Astrocyte of the cerebellum (primary cell): ENCODE measurements at regions not wholly inside any gene's neighbourhood (a gene's known extent, or its start where the extent isn't known, plus 50 kb on each side); places are given as distances from the start of the nearest gene placed in this dataset.
"Not testable (repeated sequence)": the region's sequence is repeated elsewhere in the genome, so short reads cannot be mapped to it uniquely, and the experiment has no call there.

ENCODE experiments used
- DNase-seq: peaks from one replicate; pipeline ENCODE4 v3.0.0-alpha.2; 2011; ENCODE audit warnings: low read depth
- H3K4me3 ChIP-seq: 2 replicates; pipeline ENCODE4 v1.5.1; 2011; ENCODE audit warnings: mild to moderate bottlenecking, low read depth, low read length, moderate library complexity
- in situ Hi-C: cut with HindIII; loops from 2 replicates; pipeline ENCODE4 v1.10.0; 2017; ENCODE audit warnings: low sequenced_read_pairs
- TF ChIP-seq, protein P1 (sequence below): IDR thresholded peaks from 2 replicates; pipeline ENCODE4 v1.5.1; 2012; ENCODE audit warnings: low read length, low read depth, moderate library complexity, mild to moderate bottlenecking; ENCODE audit errors: missing control alignments

DNA sequence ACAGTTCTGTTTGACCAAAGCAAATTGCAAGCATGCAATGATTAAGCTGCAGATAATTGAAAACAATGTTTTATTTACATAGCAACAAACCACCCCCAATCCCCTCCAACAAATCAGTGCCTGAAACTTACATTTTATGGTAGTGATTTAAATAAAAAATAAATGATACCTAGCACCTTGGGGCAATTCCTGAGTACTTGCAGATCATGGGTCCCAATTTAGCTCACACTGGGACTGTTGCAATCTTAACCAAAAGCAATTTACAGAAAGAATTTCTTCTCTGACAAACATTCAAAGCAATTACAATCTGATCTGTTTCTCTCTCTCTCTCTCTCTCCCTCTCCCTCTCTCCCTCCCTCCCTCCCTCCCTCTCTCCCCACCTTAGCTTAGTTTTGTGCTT is 345.7 kb upstream of the PCSK5 start:
- no peak for DNase-seq
- in situ Hi-C loops, result no loop called here
- TF ChIP-seq, protein P1, sequence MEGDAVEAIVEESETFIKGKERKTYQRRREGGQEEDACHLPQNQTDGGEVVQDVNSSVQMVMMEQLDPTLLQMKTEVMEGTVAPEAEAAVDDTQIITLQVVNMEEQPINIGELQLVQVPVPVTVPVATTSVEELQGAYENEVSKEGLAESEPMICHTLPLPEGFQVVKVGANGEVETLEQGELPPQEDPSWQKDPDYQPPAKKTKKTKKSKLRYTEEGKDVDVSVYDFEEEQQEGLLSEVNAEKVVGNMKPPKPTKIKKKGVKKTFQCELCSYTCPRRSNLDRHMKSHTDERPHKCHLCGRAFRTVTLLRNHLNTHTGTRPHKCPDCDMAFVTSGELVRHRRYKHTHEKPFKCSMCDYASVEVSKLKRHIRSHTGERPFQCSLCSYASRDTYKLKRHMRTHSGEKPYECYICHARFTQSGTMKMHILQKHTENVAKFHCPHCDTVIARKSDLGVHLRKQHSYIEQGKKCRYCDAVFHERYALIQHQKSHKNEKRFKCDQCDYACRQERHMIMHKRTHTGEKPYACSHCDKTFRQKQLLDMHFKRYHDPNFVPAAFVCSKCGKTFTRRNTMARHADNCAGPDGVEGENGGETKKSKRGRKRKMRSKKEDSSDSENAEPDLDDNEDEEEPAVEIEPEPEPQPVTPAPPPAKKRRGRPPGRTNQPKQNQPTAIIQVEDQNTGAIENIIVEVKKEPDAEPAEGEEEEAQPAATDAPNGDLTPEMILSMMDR, result no peak
- no peak overlapping the region for H3K4me3 ChIP-seq

DNA sequence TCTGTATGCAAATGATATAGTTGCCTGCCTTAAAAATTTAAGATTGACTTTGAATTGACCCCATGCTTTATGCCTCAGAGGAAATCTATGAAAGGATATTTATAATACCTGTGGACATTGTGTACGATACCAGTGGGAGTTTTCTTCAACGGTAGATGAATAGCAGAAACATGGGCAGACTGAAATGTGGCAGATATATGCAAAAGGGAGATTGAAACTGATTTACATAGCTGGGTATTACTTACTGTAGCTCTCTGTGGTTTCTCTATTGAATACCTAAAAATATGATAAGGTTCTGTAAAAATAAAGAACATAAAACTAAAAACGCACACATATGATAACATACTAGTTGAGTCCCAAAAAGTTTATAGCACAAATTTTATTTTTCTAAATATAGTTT is 345.2 kb upstream of the PCSK5 start:
- in situ Hi-C loops, result no loop called here
- no peak overlapping the region for H3K4me3 ChIP-seq
- DNase-seq, result no peak
- TF ChIP-seq, protein P1, result no peak

DNA sequence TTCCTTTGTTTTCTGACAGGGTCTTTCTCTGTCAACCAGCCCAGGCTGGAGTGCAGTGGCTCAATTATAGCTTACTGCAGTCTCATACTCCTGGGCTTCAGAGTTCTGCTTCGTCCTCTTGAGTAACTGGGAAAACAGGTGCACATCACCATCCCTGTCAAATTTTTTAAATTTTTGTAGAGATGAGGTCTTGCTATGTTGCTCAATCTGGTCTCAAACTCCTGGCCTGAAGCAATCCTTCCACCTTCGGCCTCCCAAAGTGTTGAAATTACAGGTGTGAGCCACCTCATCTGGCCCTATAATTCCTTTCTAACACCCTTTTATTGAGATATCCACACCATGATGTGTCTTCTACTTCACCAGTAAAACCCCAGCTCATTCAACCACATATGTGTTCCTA is 341.6 kb upstream of the PCSK5 start:
- no peak for DNase-seq
- in situ Hi-C loops, result no loop called here
- TF ChIP-seq, protein P1, result no peak
- no peak overlapping the region for H3K4me3 ChIP-seq

DNA sequence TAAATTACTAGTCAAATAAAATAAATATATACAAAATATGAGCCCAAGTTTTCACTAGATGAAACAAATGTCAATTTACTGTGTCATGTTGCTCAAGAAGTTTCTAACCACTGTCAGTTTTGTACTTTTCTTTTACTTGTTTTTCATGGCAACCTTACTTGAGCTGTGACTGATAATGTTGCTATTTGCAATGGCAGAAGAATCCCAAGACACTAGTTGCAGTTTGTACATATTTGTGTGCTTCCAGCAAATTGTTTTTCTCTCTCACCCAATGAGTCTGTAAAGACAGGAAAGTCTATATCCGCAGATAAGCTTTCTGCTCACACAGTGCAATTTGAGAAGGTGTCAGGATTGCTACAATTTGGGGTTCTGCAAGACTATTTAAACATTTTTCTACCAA is 338.6 kb upstream of the PCSK5 start:
- H3K4me3 ChIP-seq, result no peak overlapping the region
- in situ Hi-C loops, result no loop called here
- DNase-seq, result no peak
- TF ChIP-seq, protein P1, result no peak

DNA sequence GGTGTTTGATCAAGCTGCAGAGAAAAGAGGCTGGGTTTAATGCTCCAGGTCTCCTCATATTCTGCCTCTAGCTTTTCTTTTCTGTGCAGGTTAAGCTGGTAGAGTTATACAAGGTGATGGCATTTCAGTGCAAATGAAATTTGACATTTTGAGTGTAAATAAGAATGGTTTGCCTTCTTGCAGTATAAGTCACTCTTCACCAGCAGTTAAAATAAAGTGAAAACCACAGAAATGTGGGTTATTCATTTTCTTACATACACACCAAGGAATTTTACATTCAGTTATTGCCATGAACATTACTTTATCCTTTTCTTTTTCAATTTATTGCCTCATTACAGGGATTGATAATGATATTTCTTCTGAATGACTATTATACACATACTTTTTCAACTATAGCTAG is 337.5 kb upstream of the PCSK5 start:
- no peak overlapping the region for H3K4me3 ChIP-seq
- DNase-seq, result peak; percentile 37
- in situ Hi-C loops, result no loop called here
- TF ChIP-seq, protein P1, result no peak

DNA sequence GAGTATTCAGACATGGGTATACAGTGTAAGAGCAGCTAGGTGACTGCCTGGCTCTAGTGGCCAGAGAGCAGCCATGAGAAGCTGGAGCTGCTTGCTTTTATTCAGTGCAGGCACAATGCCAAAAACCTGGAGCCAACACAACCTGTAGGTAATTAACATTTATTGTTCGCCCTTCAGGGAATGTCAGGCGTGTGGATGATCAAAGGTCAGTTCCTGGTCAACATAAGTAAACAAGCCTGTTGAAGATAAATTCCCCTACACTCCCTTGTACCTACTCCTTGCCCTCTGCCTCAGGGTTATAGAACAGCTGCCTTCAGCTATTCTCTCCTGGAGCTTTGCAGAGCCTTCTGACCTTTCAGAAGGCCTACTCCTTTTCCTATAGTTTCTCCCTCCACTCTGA is 323.7 kb upstream of the PCSK5 start:
- H3K4me3 ChIP-seq, DNase-seq, in situ Hi-C loops: not testable (repeated sequence)

DNA sequence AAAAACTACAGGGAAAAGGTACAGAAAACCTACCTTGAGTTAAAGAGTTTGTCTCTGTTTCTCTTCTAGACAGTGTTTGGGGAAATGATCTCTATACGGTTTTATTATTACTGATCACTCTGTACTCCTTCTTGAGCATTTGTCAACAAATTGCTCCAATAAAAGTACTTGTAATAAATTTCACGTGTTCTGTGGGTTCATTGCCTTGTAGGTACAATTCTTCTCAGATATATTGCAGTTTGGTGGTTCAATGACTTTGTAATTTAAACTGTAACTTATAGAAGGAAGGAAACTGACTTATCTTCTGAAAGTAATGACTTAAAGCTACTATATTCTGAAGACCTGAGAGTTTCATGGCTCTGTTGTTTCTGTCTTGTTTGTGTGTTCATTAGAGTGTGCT is 319.9 kb upstream of the PCSK5 start:
- no peak overlapping the region for H3K4me3 ChIP-seq
- no peak for DNase-seq
- TF ChIP-seq, protein P1, result no peak
- in situ Hi-C loops, result no loop called here
